AML-193 (cell line): ENCODE measurements at regions not wholly inside any gene's neighbourhood (a gene's known extent, or its start where the extent isn't known, plus 50 kb on each side); places are given as distances from the start of the nearest gene placed in this dataset.

Source experiments
- DNase-seq, 2 experiments: peaks; one replicate each; lab custom pipeline; 2025; lab: John Stamatoyannopoulos, UW

- no peak for DNase-seq
Measured at GRCh38 chr14:87524011-87524410, 469.0 kb downstream of the GALC start.

GRCh38 chr14:87522575-87522974, 470.4 kb downstream of the GALC start:
- DNase-seq: no peak

GRCh38 chr14:87508333-87508732, 484.6 kb downstream of the GALC start:
- no peak for DNase-seq

- no peak for DNase-seq
Measured at GRCh38 chr14:87503711-87504110, 489.3 kb downstream of the GALC start.

- DNase-seq: no peak
Measured at GRCh38 chr14:87497301-87497700, 495.7 kb downstream of the GALC start.

- DNase-seq: no peak
Measured at GRCh38 chr14:87494010-87494409, 499.0 kb downstream of the GALC start.

GRCh38 chr14:87492561-87492960, 500.4 kb downstream of the GALC start:
- no peak for DNase-seq

- no peak for DNase-seq
Measured at GRCh38 chr14:87491816-87492215, 501.2 kb downstream of the GALC start.

GRCh38 chr14:87489196-87489819, 503.7 kb downstream of the GALC start:
- no peak for DNase-seq

GRCh38 chr14:87483271-87484260, 509.4 kb downstream of the GALC start:
- DNase-seq: no peak

GRCh38 chr14:87468531-87468930, 524.5 kb downstream of the GALC start:
- no peak for DNase-seq

- no peak for DNase-seq
Measured at GRCh38 chr14:87467578-87467977, 525.4 kb downstream of the GALC start.

- DNase-seq: no peak
Measured at GRCh38 chr14:87465770-87466169, 527.2 kb downstream of the GALC start.

- DNase-seq: no peak
Measured at GRCh38 chr14:87461704-87462103, 531.3 kb downstream of the GALC start.

GRCh38 chr14:87457720-87458119, 535.3 kb downstream of the GALC start:
- DNase-seq: no peak

- DNase-seq: no peak
Measured at GRCh38 chr14:87450193-87450592, 542.8 kb downstream of the GALC start.

- no peak for DNase-seq
Measured at GRCh38 chr14:87449016-87449415, 544.0 kb downstream of the GALC start.

- no peak for DNase-seq
Measured at GRCh38 chr14:87443787-87444186, 549.2 kb downstream of the GALC start.

GRCh38 chr14:87443039-87443438, 549.9 kb downstream of the GALC start:
- no peak for DNase-seq

GRCh38 chr14:87437158-87437557, 555.8 kb downstream of the GALC start:
- no peak for DNase-seq

GRCh38 chr14:87434680-87435079, 558.3 kb downstream of the GALC start:
- no peak for DNase-seq

GRCh38 chr14:87434011-87434410, 559.0 kb downstream of the GALC start:
- no peak for DNase-seq

GRCh38 chr14:87432698-87433097, 560.3 kb downstream of the GALC start:
- DNase-seq: no peak
